GM12872 (cell line): ENCODE measurements at regions not wholly inside any gene's neighbourhood (a gene's known extent, or its start where the extent isn't known, plus 50 kb on each side); places are given as distances from the start of the nearest gene placed in this dataset.

Experiments used
- TF ChIP-seq, protein P1 (sequence below): IDR thresholded peaks from 3 replicates; pipeline ENCODE4 v1.5.1; 2011; ENCODE audit warnings: low read depth, mild to moderate bottlenecking, low read length, moderate library complexity; ENCODE audit not compliant: insufficient read depth

DNA sequence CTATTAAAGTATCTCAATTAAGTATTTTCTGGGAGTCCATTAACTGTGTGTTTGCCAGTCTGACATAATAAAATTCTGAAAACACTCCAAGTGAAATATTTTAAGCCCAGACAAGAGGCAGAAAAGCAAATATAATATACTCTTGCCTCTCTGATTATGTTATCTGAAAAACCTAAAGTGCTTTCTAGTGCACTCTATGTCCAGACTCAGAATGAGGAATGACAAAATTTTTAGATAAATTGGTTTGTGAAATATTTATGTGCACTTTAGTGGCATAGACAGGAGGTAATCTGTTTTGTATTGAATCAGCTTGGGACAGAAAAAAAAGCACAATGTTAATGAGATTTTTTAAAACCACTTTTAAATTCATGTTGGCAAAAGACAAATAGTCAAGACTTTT, 508.2 kb upstream of the SUCLG2 start:
- TF ChIP-seq, protein P1, sequence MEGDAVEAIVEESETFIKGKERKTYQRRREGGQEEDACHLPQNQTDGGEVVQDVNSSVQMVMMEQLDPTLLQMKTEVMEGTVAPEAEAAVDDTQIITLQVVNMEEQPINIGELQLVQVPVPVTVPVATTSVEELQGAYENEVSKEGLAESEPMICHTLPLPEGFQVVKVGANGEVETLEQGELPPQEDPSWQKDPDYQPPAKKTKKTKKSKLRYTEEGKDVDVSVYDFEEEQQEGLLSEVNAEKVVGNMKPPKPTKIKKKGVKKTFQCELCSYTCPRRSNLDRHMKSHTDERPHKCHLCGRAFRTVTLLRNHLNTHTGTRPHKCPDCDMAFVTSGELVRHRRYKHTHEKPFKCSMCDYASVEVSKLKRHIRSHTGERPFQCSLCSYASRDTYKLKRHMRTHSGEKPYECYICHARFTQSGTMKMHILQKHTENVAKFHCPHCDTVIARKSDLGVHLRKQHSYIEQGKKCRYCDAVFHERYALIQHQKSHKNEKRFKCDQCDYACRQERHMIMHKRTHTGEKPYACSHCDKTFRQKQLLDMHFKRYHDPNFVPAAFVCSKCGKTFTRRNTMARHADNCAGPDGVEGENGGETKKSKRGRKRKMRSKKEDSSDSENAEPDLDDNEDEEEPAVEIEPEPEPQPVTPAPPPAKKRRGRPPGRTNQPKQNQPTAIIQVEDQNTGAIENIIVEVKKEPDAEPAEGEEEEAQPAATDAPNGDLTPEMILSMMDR, result no peak

DNA sequence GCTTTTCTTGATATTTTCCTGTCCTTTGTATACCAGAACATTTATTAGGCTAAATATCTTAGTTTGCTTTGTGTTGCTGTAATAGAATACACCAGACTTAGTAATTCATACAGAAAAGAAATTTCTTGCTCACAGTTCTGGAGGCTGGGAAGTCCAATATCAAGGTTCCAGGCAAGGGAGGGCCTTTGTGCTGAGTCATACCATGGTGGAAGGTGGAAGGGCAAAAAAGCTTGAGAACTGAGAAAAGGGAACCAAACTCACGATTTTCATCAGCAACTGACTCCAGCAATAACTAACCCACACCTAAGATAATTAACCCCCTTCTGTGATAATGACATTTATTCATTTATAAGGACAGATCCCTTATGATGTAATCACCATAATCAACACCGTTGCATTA, 496.9 kb upstream of the SUCLG2 start:
- TF ChIP-seq, protein P1, result no peak

DNA sequence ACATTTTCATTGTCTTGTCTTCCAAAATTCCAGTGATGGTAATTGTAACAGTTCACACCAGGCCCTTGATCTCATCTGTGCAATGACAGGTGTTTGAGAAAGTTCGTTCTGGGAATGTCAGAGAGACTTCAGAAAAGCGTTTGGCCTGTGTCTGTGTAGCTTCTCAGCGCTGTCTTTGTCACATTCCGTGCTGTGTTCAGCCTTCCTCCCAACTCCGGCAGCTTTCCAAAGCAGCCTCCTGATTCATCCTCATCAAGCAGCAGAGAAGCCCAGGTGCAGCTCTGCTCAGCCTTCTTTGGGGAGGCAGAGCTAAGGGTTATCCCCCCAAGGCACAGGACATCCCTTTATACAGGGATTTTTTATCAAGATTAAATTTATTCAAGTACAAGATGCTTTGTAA, 494.0 kb upstream of the SUCLG2 start:
- TF ChIP-seq, protein P1, result no peak

DNA sequence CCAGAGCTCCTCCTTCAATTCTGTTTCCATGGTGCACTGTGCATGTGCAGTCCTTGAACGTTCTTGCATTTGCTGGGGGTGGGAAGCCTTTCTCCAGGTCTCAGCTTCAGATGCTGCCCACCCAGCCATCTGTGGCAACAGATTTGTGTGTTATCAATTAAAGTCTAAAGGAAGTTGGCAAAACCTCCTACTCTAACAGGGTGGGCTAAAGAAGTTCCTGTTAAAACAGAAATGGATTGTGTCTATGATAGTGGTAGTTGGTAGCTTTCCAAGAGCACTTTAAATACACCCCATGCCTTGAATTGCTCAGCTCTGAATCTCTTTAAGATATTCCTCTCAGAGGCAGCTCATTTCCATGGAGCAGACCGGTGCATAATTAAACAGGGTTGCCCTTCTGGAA, 488.0 kb upstream of the SUCLG2 start:
- TF ChIP-seq, protein P1, result no peak

DNA sequence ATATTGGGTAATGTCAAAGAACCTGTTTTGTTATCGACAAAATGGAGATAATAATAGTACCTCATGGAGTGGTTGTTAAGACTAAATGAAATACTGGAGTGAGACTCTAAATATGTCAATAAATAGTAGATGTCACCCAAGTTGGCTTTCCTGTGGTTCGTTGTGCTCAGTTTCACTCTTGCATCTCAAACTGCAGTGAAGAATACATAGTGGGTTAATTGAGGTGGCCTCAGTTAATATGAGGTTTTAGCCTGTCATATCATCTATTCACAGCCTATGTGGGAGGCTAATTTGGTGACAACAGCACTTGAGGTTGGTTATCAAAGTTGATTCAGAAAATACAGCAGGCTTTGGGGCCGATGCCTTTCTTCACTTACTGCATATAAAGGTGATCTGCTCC, 485.5 kb upstream of the SUCLG2 start:
- TF ChIP-seq, protein P1, result no peak

DNA sequence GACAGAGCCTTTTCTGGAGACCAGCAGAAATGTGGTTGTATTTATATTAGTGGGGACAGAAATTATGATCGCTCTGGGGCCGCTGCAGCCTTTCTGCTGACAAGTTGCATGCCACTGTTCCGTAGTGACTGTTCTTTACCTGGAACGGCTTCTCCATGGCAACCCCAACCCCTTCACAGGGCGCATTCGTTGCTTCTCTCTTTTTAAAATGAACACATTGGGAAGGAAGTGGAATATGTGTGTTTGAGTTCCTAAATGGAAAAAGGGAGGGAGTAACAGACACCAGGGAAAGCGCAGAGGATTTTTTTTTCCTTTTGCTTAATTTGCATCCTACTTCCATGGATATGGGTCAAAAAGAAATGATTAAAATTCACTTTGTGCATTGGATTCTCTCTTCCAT, 482.0 kb upstream of the SUCLG2 start:
- TF ChIP-seq, protein P1, result no peak

DNA sequence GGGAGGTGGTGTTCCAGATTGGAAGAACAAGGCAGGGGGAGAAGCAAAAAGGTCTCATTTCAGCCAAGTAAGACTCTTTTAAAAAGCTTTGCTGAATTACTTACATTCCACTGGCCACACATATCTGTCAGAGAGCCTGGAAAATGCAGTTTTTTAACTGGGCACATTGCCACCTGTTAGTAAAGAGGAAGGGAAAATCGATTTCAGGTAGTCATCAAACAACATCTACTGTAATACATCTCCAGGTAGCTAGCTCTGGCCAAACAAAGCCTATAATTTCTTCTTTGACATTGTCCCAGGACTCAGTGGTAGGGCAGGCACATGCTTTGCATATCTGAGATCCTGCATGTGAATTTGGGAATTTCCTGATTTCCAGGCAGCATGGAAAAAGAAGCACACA, 480.7 kb upstream of the SUCLG2 start:
- TF ChIP-seq, protein P1, result no peak

DNA sequence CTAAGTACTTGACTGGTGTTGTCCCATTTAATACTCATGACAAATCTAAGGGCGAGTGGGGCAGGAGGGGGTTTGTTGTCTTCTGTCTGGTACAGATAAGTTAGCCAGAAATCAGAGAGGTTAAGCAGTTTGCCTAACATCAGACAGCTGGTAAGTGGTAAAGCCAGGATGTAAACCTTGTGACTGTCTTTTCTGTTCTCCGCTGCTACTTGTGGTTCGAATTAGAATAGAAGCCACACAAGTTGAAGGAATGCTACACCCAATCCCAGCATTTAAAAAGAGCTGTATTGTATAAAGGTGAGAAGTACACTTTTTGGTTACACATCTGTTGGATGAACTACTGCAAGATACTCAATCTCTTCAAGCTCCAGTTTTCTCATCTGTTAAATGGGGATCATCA, 474.7 kb upstream of the SUCLG2 start:
- TF ChIP-seq, protein P1, result no peak
